ENCODE measurements at regions not wholly inside any gene's neighbourhood (a gene's known extent, or its start where the extent isn't known, plus 50 kb on each side); places are given as distances from the start of the nearest gene placed in this dataset.

GRCh38 chr20:16844406-16844805 lies 96.2 kb downstream of the OTOR start:
- TF ChIP-seq CTCF (IDR thresholded peaks at IDR 0.05) = no peak
- TF ChIP-seq POLR2A (IDR thresholded peaks at IDR 0.05) = no peak

Measured in vagina (tissue), 2 donors.